H54 (cell line): ENCODE measurements at regions not wholly inside any gene's neighbourhood (a gene's known extent, or its start where the extent isn't known, plus 50 kb on each side); places are given as distances from the start of the nearest gene placed in this dataset.
"Not testable (repeated sequence)": the region's sequence is repeated elsewhere in the genome, so short reads cannot be mapped to it uniquely, and the experiment has no call there.

Experiments used
- DNase-seq: peaks from one replicate; pipeline ENCODE4 v3.0.0; 2011; ENCODE audit warnings: low spot score, mixed read lengths; ENCODE audit not compliant: insufficient read length
- FAIRE-seq: peaks from 3 replicates; lab custom pipeline; 2011; peaks lifted over from hg19 to GRCh38; lab: Jason Lieb, UNC
- POLR2A ChIP-seq: IDR thresholded peaks from 2 replicates; pipeline ENCODE4 v1.6.1; 2011; ENCODE audit warnings: low read depth, mild to moderate bottlenecking, low read length

GRCh38 chr4:54571293-54572151 is 86.2 kb upstream of the KIT start:
- no peak for DNase-seq
- TF ChIP-seq POLR2A = no peak
- no peak for FAIRE-seq

- TF ChIP-seq POLR2A = no peak
- FAIRE-seq (no peak), DNase-seq (no peak)
Measured at GRCh38 chr4:54572152-54572542, 85.6 kb upstream of the KIT start.

- DNase-seq (no peak), FAIRE-seq (no peak)
- TF ChIP-seq POLR2A = no peak
Measured at GRCh38 chr4:54574500-54574899, 83.3 kb upstream of the KIT start.

- FAIRE-seq (no peak), DNase-seq (no peak)
- TF ChIP-seq POLR2A = no peak
Measured at GRCh38 chr4:54575919-54576318, 81.8 kb upstream of the KIT start.

- DNase-seq = no peak
- TF ChIP-seq POLR2A = no peak
- no peak for FAIRE-seq
Measured at GRCh38 chr4:54581807-54582206, 76.0 kb upstream of the KIT start.

- FAIRE-seq (no peak), DNase-seq (no peak)
- no peak for TF ChIP-seq POLR2A
Measured at GRCh38 chr4:54585321-54586000, 72.3 kb upstream of the KIT start.

GRCh38 chr4:54586320-54586955 is 71.3 kb upstream of the KIT start:
- no peak for FAIRE-seq
- no peak for DNase-seq
- TF ChIP-seq POLR2A = no peak

- no peak for TF ChIP-seq POLR2A
- no peak for FAIRE-seq
- DNase-seq = no peak
Measured at GRCh38 chr4:54587107-54587891, 70.5 kb upstream of the KIT start.

GRCh38 chr4:54588404-54588803 is 69.4 kb upstream of the KIT start:
- TF ChIP-seq POLR2A = no peak
- FAIRE-seq = no peak
- DNase-seq = no peak

GRCh38 chr4:54589586-54589985 is 68.2 kb upstream of the KIT start:
- no peak for FAIRE-seq
- DNase-seq = no peak
- TF ChIP-seq POLR2A = no peak

GRCh38 chr4:54593795-54594322 is 63.9 kb upstream of the KIT start:
- no peak for TF ChIP-seq POLR2A
- FAIRE-seq (no peak), DNase-seq (no peak)

GRCh38 chr4:54596201-54596600 is 61.6 kb upstream of the KIT start:
- TF ChIP-seq POLR2A = no peak
- DNase-seq (no peak), FAIRE-seq (no peak)

GRCh38 chr4:54597678-54598077 is 60.1 kb upstream of the KIT start:
- FAIRE-seq, DNase-seq: not testable (repeated sequence)

- not testable (repeated sequence) for DNase-seq, FAIRE-seq
Measured at GRCh38 chr4:54602175-54602574, 55.6 kb upstream of the KIT start.
